ENCODE measurements at regions not wholly inside any gene's neighbourhood (a gene's known extent, or its start where the extent isn't known, plus 50 kb on each side); places are given as distances from the start of the nearest gene placed in this dataset.

DNA sequence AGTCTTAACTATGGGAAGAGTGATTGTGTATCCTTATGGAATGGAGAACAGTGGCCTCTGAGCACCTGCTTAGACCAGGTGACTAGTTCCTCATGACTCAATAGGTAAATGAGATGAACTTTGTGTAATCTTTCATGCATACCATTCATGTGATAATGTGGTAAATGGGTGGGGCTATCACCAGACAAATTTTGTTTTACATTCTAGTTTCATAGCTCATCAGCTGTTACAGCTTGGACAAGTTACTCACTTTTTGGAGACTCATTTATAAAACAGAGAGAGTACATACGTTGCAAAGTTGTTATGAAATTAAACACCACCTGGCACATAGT, 103.7 kb upstream of the TGFBR2 start:
- Histone ChIP-seq H3K4me2 (ENCODE audit: low read depth, low read length, poor library complexity, severe bottlenecking) (no peak overlapping the region), H3K36me3 (ENCODE audit: insufficient read depth, low read length) (no peaks in the 10 kb centered on the region), H3K27me3 (ENCODE audit: insufficient read depth, low read length, poor library complexity, severe bottlenecking) (no peaks in the 10 kb centered on the region), H3K4me1 (ENCODE audit: insufficient read depth, low read length, poor library complexity, severe bottlenecking) (no peaks in the 10 kb centered on the region), H3K79me2 (ENCODE audit: insufficient read depth, low read length) (no peaks in the 10 kb centered on the region), H3K4me3 (ENCODE audit: low read length, poor library complexity, severe bottlenecking) (no peak overlapping the region), H2AFZ (ENCODE audit: low read length) (no peak overlapping the region), H3K9me3 (ENCODE audit: insufficient read depth, low read depth, low read length) (no peaks in the 10 kb centered on the region), H3K9me2 (replicated peaks; ENCODE audit: low read depth, low read length) (no peaks in the 10 kb centered on the region), H3F3A (ENCODE audit: low read depth) (no peaks in the 10 kb centered on the region), H4K20me1 (ENCODE audit: insufficient read depth, low read length, poor library complexity, severe bottlenecking) (no peaks in the 10 kb centered on the region), H3K9ac (ENCODE audit: low read depth, low read length, poor library complexity, severe bottlenecking) (no peak overlapping the region)
- TF ChIP-seq, protein P1, sequence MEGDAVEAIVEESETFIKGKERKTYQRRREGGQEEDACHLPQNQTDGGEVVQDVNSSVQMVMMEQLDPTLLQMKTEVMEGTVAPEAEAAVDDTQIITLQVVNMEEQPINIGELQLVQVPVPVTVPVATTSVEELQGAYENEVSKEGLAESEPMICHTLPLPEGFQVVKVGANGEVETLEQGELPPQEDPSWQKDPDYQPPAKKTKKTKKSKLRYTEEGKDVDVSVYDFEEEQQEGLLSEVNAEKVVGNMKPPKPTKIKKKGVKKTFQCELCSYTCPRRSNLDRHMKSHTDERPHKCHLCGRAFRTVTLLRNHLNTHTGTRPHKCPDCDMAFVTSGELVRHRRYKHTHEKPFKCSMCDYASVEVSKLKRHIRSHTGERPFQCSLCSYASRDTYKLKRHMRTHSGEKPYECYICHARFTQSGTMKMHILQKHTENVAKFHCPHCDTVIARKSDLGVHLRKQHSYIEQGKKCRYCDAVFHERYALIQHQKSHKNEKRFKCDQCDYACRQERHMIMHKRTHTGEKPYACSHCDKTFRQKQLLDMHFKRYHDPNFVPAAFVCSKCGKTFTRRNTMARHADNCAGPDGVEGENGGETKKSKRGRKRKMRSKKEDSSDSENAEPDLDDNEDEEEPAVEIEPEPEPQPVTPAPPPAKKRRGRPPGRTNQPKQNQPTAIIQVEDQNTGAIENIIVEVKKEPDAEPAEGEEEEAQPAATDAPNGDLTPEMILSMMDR (conservative IDR thresholded peaks at IDR 0.05; ENCODE audit: low read length), result no peak
- no peak for TF ChIP-seq EZH2phosphoT487 (IDR thresholded peaks at IDR 0.05; ENCODE audit: borderline replicate concordance)

DNA sequence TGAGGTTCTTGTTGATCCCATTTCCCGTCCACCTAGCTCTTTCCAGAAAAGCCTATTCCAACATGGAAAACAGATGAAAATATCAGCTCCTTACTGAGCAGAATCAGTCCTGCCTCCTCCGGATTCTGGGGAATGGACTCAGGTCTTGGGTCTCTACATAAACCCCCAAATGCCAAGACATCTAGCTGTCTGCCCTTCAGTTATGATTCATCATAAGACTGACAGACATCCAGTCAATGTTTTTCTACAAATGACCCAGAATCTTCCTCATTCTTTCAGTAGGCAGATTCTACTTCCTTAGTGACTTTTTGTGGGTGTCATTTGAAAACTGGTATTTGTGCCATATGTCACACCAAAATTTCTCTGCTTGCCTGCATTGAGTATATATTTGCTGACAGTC, 103.0 kb upstream of the TGFBR2 start:
- no peak overlapping the region for H3K4me3 ChIP-seq (ENCODE audit: low read length, poor library complexity, severe bottlenecking)
- no peak overlapping the region for H3K4me2 ChIP-seq (ENCODE audit: low read depth, low read length, poor library complexity, severe bottlenecking)

DNA sequence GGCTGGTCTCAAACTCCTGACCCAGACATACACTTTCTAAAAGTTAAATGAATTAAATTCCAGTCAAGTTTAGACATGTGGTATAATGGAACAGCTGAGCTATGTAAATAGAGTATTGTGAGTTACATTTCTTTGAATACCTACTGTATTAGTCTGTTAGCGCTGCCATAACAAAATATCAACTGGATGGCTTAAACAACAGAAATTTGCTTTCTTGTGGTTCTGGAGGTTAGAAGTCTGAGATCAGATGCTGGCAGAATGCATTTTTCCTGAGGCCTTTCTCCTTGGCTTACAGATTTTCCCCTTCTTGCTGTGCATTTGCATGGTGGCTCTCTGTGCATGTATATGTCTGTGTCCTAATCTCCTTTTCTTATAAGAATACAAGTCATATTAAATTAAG, 101.5 kb upstream of the TGFBR2 start:
- no peaks in the 10 kb centered on the region for H3K79me2 ChIP-seq (ENCODE audit: insufficient read depth, low read length)
- no peak overlapping the region for H3K4me2 ChIP-seq (ENCODE audit: low read depth, low read length, poor library complexity, severe bottlenecking)
- H3K9me2 ChIP-seq (replicated peaks; ENCODE audit: low read depth, low read length), result no peaks in the 10 kb centered on the region
- H4K20me1 ChIP-seq (ENCODE audit: insufficient read depth, low read length, poor library complexity, severe bottlenecking), result no peaks in the 10 kb centered on the region
- H3K9ac ChIP-seq (ENCODE audit: low read depth, low read length, poor library complexity, severe bottlenecking), result no peak overlapping the region
- no peaks in the 10 kb centered on the region for H3K36me3 ChIP-seq (ENCODE audit: insufficient read depth, low read length)
- no peaks in the 10 kb centered on the region for H3F3A ChIP-seq (ENCODE audit: low read depth)
- H3K9me3 ChIP-seq (ENCODE audit: insufficient read depth, low read depth, low read length), result no peaks in the 10 kb centered on the region
- no peaks in the 10 kb centered on the region for H3K4me1 ChIP-seq (ENCODE audit: insufficient read depth, low read length, poor library complexity, severe bottlenecking)
- no peaks in the 10 kb centered on the region for H3K27me3 ChIP-seq (ENCODE audit: insufficient read depth, low read length, poor library complexity, severe bottlenecking)
- TF ChIP-seq, protein P1 (conservative IDR thresholded peaks at IDR 0.05; ENCODE audit: low read length), result no peak
- TF ChIP-seq EZH2phosphoT487 (IDR thresholded peaks at IDR 0.05; ENCODE audit: borderline replicate concordance), result no peak
- H3K4me3 ChIP-seq (ENCODE audit: low read length, poor library complexity, severe bottlenecking), result no peak overlapping the region
- H2AFZ ChIP-seq (ENCODE audit: low read length), result no peak overlapping the region

More for the DNA sequence above, 103.0 kb upstream of the TGFBR2 start:
- H4K20me1 ChIP-seq (ENCODE audit: insufficient read depth, low read length, poor library complexity, severe bottlenecking), result no peaks in the 10 kb centered on the region
- no peak overlapping the region for H3K9ac ChIP-seq (ENCODE audit: low read depth, low read length, poor library complexity, severe bottlenecking)
- H3K36me3 ChIP-seq (ENCODE audit: insufficient read depth, low read length), result no peaks in the 10 kb centered on the region
- no peak overlapping the region for H2AFZ ChIP-seq (ENCODE audit: low read length)
- no peaks in the 10 kb centered on the region for H3K9me2 ChIP-seq (replicated peaks; ENCODE audit: low read depth, low read length)
- H3K9me3 ChIP-seq (ENCODE audit: insufficient read depth, low read depth, low read length), result no peaks in the 10 kb centered on the region
- H3K4me1 ChIP-seq (ENCODE audit: insufficient read depth, low read length, poor library complexity, severe bottlenecking), result no peaks in the 10 kb centered on the region
- no peaks in the 10 kb centered on the region for H3K27me3 ChIP-seq (ENCODE audit: insufficient read depth, low read length, poor library complexity, severe bottlenecking)
- TF ChIP-seq EZH2phosphoT487 (IDR thresholded peaks at IDR 0.05; ENCODE audit: borderline replicate concordance), result no peak
- TF ChIP-seq, protein P1 (conservative IDR thresholded peaks at IDR 0.05; ENCODE audit: low read length), result no peak
- no peaks in the 10 kb centered on the region for H3K79me2 ChIP-seq (ENCODE audit: insufficient read depth, low read length)
- no peaks in the 10 kb centered on the region for H3F3A ChIP-seq (ENCODE audit: low read depth)
